ENCODE measurements at regions not wholly inside any gene's neighbourhood (a gene's known extent, or its start where the extent isn't known, plus 50 kb on each side); places are given as distances from the start of the nearest gene placed in this dataset.
"Not testable (repeated sequence)": the region's sequence is repeated elsewhere in the genome, so short reads cannot be mapped to it uniquely, and the experiment has no call there.

GRCh38 chr1:177424744-177425143 lies 254.0 kb downstream of the BRINP2 start:
- TF ChIP-seq CTCF (IDR thresholded peaks at IDR 0.05) (no peak), POLR2A (IDR thresholded peaks at IDR 0.05) (no peak)
- intact Hi-C loops (cut with DNase I; ENCODE audit: low total_unique reads), result no loop called here
- DNase-seq (ENCODE audit: low spot score in 2 of 2), result no peak
- no peak overlapping the region for H3K4me3 ChIP-seq (ENCODE audit: low read depth, poor library complexity, severe bottlenecking)

DNA sequence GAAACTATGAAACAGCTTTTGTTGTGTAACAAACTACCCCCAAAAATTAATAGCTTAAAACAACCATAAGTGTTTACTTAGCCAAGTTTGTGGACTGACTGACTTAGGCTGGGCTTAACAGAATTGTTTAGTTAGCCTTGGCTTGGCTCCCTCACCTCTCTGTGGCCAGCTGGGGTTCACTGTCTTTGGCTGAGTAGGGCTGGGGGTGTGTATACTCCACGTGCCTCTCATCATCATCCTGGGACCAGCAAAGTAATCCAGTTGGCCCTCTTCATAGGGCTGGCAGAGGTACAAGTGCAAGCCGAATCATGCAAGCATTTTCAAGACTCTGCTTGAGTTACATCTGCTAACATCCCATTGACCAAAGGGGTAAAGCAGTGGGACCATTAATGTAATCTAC lies 252.3 kb downstream of the BRINP2 start:
- TF ChIP-seq CTCF (IDR thresholded peaks at IDR 0.05) (no peak), POLR2A (IDR thresholded peaks at IDR 0.05) (no peak)
- intact Hi-C loops (cut with DNase I; ENCODE audit: low total_unique reads), result no loop called here
- WGBS, 2 donors, result 19 to 20% methylated on average over 2 of the region's 2 CpGs
- DNase-seq (ENCODE audit: low spot score in 2 of 2), result no peak
- H3K4me3 ChIP-seq (ENCODE audit: low read depth, poor library complexity, severe bottlenecking), result no peak overlapping the region

DNA sequence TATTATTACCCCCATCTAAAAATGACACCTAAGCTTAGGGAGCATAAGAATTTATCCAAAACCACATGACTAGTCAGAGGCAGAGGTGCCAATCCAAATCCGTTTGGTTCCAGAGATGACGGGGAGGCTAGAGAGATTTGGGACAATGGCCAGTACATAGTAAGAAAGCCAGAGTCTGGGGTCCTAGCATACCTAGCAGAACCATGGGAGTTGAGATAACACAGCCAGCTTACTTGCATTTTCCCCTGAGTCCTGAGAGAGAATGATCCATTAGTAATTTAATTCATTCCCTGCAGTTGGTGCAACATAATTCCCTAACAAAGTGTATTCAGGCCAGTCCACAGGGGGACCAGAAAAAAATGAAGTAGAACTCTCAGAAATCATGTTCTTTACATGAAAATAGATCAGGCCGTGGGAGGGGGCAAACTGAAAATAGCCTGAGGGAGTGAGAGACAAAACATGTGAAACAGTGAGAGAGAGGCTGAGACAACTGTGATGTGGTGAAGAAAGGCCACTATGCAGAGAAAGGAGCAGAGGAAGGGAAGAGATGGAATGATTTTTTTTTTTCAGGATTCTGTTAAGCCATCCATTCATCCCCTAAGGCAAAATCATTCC lies 243.3 kb downstream of the BRINP2 start:
- intact Hi-C loops (cut with DNase I; ENCODE audit: low total_unique reads), result no loop called here
- 42 to 45% methylated on average over 3 of the region's 3 CpGs for WGBS, 2 donors
- H3K4me3 ChIP-seq (ENCODE audit: low read depth, poor library complexity, severe bottlenecking), result no peak overlapping the region
- TF ChIP-seq POLR2A (IDR thresholded peaks at IDR 0.05) (no peak), CTCF (IDR thresholded peaks at IDR 0.05) (no peak)
- DNase-seq (ENCODE audit: low spot score in 2 of 2), result no peak

DNA sequence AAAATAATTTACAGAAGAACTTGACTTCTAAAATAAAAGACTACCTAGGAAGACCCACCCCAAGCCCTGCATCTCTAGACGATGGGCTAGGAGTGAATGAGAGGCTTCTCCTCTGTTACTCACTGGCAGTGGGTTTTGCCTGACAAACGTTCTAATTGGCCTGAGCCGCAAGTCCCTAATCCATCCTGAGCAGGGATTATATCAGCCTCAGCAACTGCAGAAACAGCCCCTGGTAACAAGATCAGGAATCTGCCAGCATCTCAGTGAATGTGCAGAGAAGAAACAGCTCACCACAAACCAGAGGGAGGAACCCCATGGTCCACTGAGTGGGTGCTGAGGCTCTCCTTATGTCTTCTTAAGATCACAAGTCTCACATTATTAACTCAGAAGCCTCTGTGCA lies 240.6 kb downstream of the BRINP2 start:
- TF ChIP-seq POLR2A (IDR thresholded peaks at IDR 0.05), result no peak
- TF ChIP-seq CTCF (IDR thresholded peaks at IDR 0.05), result no peak
- intact Hi-C loops (cut with DNase I; ENCODE audit: low total_unique reads), result no loop called here
- no peak for DNase-seq (ENCODE audit: low spot score in 2 of 2)
- WGBS, 2 donors, result 56 to 67% methylated on average over 3 of the region's 3 CpGs
- H3K4me3 ChIP-seq (ENCODE audit: low read depth, poor library complexity, severe bottlenecking), result no peak overlapping the region

GRCh38 chr1:177410179-177410766 lies 239.5 kb downstream of the BRINP2 start:
- DNase-seq (ENCODE audit: low spot score in 2 of 2), result no peak
- no peak overlapping the region for H3K4me3 ChIP-seq (ENCODE audit: low read depth, poor library complexity, severe bottlenecking)
- 55 to 61% methylated on average over 5 of the region's 5 CpGs for WGBS, 2 donors
- intact Hi-C loops (cut with DNase I; ENCODE audit: low total_unique reads), result no loop called here
- no peak for TF ChIP-seq POLR2A (IDR thresholded peaks at IDR 0.05)
- TF ChIP-seq CTCF (IDR thresholded peaks at IDR 0.05), result no peak

DNA sequence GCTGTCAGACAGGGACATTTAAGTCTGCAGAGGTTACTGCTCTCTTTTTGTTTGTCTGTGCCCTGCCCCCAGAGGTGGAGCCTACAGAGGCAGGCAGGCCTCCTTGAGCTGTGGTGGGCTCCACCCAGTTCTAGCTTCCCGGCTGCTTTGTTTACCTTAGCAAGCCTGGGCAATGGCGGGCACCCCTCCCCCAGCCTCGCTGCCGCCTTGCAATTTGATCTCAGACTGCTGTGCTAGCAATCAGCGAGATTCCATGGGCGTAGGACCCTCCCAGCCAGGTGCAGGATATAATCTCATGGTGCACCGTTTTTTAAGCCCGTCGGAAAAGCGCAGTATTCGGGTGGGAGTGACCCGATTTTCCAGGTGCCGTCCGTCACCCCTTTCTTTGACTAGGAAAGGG lies 235.6 kb downstream of the BRINP2 start:
- DNase-seq (ENCODE audit: low spot score in 2 of 2); intact Hi-C loops (cut with DNase I; ENCODE audit: low total_unique reads); H3K4me3 ChIP-seq (ENCODE audit: low read depth, poor library complexity, severe bottlenecking): not testable (repeated sequence)
- 83 to 85% methylated on average over 14 of the region's 14 CpGs for WGBS, 2 donors
